ENCODE measurements at regions not wholly inside any gene's neighbourhood (a gene's known extent, or its start where the extent isn't known, plus 50 kb on each side); places are given as distances from the start of the nearest gene placed in this dataset.

DNA sequence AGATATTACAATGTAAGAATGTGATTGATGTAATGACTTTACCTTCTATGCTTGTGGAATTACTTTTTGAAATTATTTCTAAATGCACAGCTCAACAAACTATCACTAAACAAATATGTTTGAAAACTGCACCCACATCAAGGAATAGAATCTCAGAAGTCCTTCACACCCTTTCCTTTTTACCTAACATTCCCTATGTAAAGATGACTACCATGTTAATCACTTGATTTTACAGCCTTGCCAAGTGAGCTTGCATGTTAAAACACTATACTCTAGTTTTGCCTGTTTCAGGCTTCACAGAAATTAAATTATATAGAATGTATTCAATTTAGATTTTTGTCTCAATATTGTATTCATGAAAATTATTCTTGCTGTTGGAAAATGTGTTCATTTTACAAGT lies 1169.4 kb upstream of the CELF2 start:
- TF ChIP-seq EZH2 (IDR thresholded peaks at IDR 0.05; ENCODE audit: low read depth) (no peak), CTCF (conservative IDR thresholded peaks at IDR 0.05) (no peak)
- no peaks in the 10 kb centered on the region for H3K9me3 ChIP-seq (ENCODE audit: insufficient read depth, low read depth)
- H3K36me3 ChIP-seq (ENCODE audit: low read depth) = no peaks in the 10 kb centered on the region
- H3K4me3 ChIP-seq = no peak overlapping the region
- DNase-seq = no peak
- no peaks in the 10 kb centered on the region for H3K27me3 ChIP-seq (ENCODE audit: insufficient read depth, low read depth)
- no peaks in the 10 kb centered on the region for H3K4me1 ChIP-seq (replicated peaks; ENCODE audit: insufficient read depth)
- H3K9me2 ChIP-seq (ENCODE audit: insufficient read depth) = no peaks in the 10 kb centered on the region
- no peak overlapping the region for H3K4me2 ChIP-seq
- intact Hi-C loops (cut with micrococcal nuclease; ENCODE audit: unreplicated experiment) = no loop called here
- no peak overlapping the region for H3K27ac ChIP-seq
- no TSS peak for BruUV-seq (replicated peaks)
- H2AFZ ChIP-seq = no peak overlapping the region
- no peaks in the 10 kb centered on the region for H4K20me1 ChIP-seq (ENCODE audit: insufficient read depth)
- H3K79me2 ChIP-seq (ENCODE audit: low read depth) = no peaks in the 10 kb centered on the region
- H3F3A ChIP-seq (ENCODE audit: insufficient read depth, low read depth) = no peaks in the 10 kb centered on the region
- CTCF ChIA-PET = no interaction called here
- POLR2A ChIA-PET (ENCODE audit: unreplicated experiment) = no interaction called here

DNA sequence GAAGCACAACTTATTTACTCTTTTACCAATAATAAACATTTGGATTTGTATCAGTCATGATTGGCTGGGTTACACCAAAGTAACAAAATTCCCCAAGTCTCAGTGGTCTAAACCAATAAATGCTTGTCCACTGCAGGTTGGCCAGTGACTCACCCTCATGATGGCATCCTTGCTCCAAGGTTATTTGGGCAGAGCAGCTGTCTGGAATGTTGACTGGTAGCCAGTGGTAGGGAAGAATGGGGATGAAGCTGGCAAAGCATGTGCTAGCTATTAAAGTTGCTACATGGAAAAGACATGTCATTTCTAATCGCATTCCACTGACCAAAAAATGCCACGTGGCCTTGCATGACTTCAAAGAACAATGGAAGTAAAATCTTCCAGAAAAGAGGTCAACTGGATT lies 1168.7 kb upstream of the CELF2 start:
- Histone ChIP-seq H2AFZ (no peak overlapping the region), H3K4me3 (no peak overlapping the region), H3K27me3 (ENCODE audit: insufficient read depth, low read depth) (no peaks in the 10 kb centered on the region), H3K4me2 (no peak overlapping the region), H3K9me3 (ENCODE audit: insufficient read depth, low read depth) (no peaks in the 10 kb centered on the region), H3F3A (ENCODE audit: insufficient read depth, low read depth) (no peaks in the 10 kb centered on the region), H3K27ac (no peak overlapping the region), H3K9me2 (ENCODE audit: insufficient read depth) (no peaks in the 10 kb centered on the region), H3K36me3 (ENCODE audit: low read depth) (no peaks in the 10 kb centered on the region), H3K79me2 (ENCODE audit: low read depth) (no peaks in the 10 kb centered on the region), H4K20me1 (ENCODE audit: insufficient read depth) (no peaks in the 10 kb centered on the region), H3K4me1 (replicated peaks; ENCODE audit: insufficient read depth) (no peaks in the 10 kb centered on the region)
- ChIA-PET CTCF (no interaction called here), POLR2A (ENCODE audit: unreplicated experiment) (no interaction called here)
- TF ChIP-seq CTCF (conservative IDR thresholded peaks at IDR 0.05) (no peak), EZH2 (IDR thresholded peaks at IDR 0.05; ENCODE audit: low read depth) (no peak)
- intact Hi-C loops (cut with micrococcal nuclease; ENCODE audit: unreplicated experiment) = no loop called here
- BruUV-seq (replicated peaks) = no TSS peak
- DNase-seq = no peak

- H3K36me3 ChIP-seq (ENCODE audit: low read depth) = no peaks in the 10 kb centered on the region
- H3K4me2 ChIP-seq = no peak overlapping the region
- POLR2A ChIA-PET (ENCODE audit: unreplicated experiment) = no interaction called here
- TF ChIP-seq CTCF (conservative IDR thresholded peaks at IDR 0.05) (no peak), EZH2 (IDR thresholded peaks at IDR 0.05; ENCODE audit: low read depth) (no peak)
- no peaks in the 10 kb centered on the region for H3K79me2 ChIP-seq (ENCODE audit: low read depth)
- DNase-seq = no peak
- CTCF ChIA-PET = no interaction called here
- intact Hi-C loops (cut with micrococcal nuclease; ENCODE audit: unreplicated experiment) = no loop called here
- no peaks in the 10 kb centered on the region for H3K4me1 ChIP-seq (replicated peaks; ENCODE audit: insufficient read depth)
- no peaks in the 10 kb centered on the region for H3K9me3 ChIP-seq (ENCODE audit: insufficient read depth, low read depth)
- no peaks in the 10 kb centered on the region for H3K9me2 ChIP-seq (ENCODE audit: insufficient read depth)
- no peaks in the 10 kb centered on the region for H3F3A ChIP-seq (ENCODE audit: insufficient read depth, low read depth)
- no peaks in the 10 kb centered on the region for H4K20me1 ChIP-seq (ENCODE audit: insufficient read depth)
- no peak overlapping the region for H2AFZ ChIP-seq
- no peaks in the 10 kb centered on the region for H3K27me3 ChIP-seq (ENCODE audit: insufficient read depth, low read depth)
- H3K4me3 ChIP-seq = no peak overlapping the region
- H3K27ac ChIP-seq = no peak overlapping the region
- BruUV-seq (replicated peaks) = no TSS peak
Measured at GRCh38 chr10:9850415-9850814, 1167.3 kb upstream of the CELF2 start.
